A549 (cell line): ENCODE measurements at regions not wholly inside any gene's neighbourhood (a gene's known extent, or its start where the extent isn't known, plus 50 kb on each side); places are given as distances from the start of the nearest gene placed in this dataset.

Experiments
- CEBPB ChIP-seq, 2 experiments: fragments of >200 bp in 1 of 2; sonication (Bioruptor Twin) in 1 of 2; formaldehyde crosslinking in 1 of 2; IDR thresholded peaks; 2 replicates each; pipeline ENCODE4 v1.6.1; 2012 to 2016
- EP300 ChIP-seq, 2 experiments: fragments of >200 bp; sonication (Bioruptor Twin); formaldehyde crosslinking; IDR thresholded peaks; 2 replicates in 1 of 2; 3 replicates in 1 of 2; pipeline ENCODE4 v1.6.1; 2016 to 2017
- ESRRA ChIP-seq: fragments of 150-350 bp; IDR thresholded peaks from 2 replicates; pipeline ENCODE4 v1.6.1; 2014; ENCODE audit warnings: mild to moderate bottlenecking, low read length, borderline replicate concordance
- FOSB ChIP-seq: fragments of 250-450 bp; sonication (Bioruptor Pico); IDR thresholded peaks from 2 replicates; pipeline ENCODE4 v1.5.0; 2020; ENCODE audit warnings: mild to moderate bottlenecking, moderate library complexity
- MAFK ChIP-seq: fragments of 450-650 bp; IDR thresholded peaks from 2 replicates; pipeline ENCODE4 v1.6.1; 2014; ENCODE audit not compliant: partially characterized antibody
- MAX ChIP-seq: IDR thresholded peaks from 2 replicates; pipeline ENCODE4 v1.6.1; 2012
- PBX3 ChIP-seq: IDR thresholded peaks from 2 replicates; pipeline ENCODE4 v1.6.1; 2012
- POLR2A ChIP-seq: IDR thresholded peaks from 2 replicates; pipeline ENCODE4 v1.6.1; 2012; ENCODE audit warnings: mild to moderate bottlenecking, low read length
- RAD21 ChIP-seq, 2 experiments: fragments of >200 bp in 1 of 2; sonication (Bioruptor Twin) in 1 of 2; formaldehyde crosslinking in 1 of 2; IDR thresholded peaks in 1 of 2; conservative IDR thresholded peaks in 1 of 2; 2 replicates in 1 of 2; 3 replicates in 1 of 2; pipeline ENCODE4 v1.6.1; 2012 to 2018; ENCODE audit warnings: inconsistent platforms in 1 of 2
- RCOR1 ChIP-seq: fragments of 150-350 bp; IDR thresholded peaks from 2 replicates; pipeline ENCODE4 v1.6.1; 2014; ENCODE audit warnings: antibody characterized with exemption, low read length, low read depth
- ZSCAN20 ChIP-seq: fragments of 250-450 bp; sonication (Bioruptor Pico); IDR thresholded peaks from 2 replicates; pipeline ENCODE4 v1.8.0; 2022; ENCODE audit warnings: mild to moderate bottlenecking, moderate library complexity
- TF ChIP-seq, protein P1 (sequence below): fragments of >200 bp; sonication (Bioruptor Twin); formaldehyde crosslinking; IDR thresholded peaks from 3 replicates; pipeline ENCODE4 v1.5.1; 2016

GRCh38 chr9:14424983-14425382 is 111.0 kb upstream of the NFIB start:
- TF ChIP-seq CEBPB (IDR thresholded peaks at IDR 0.05) (no peak), POLR2A (no peak), EP300 (IDR thresholded peaks at IDR 0.05) (no peak), RAD21 (conservative IDR thresholded peaks at IDR 0.05 in 1 of 2, IDR thresholded peaks at IDR 0.05 in 1 of 2) (no peak), MAX (no peak), RCOR1 (no peak), FOSB (CRISPR knock-in tag) (no peak), MAFK (no peak), ZSCAN20 (CRISPR knock-in tag) (no peak), ESRRA (no peak), PBX3 (no peak)
- TF ChIP-seq, protein P1, sequence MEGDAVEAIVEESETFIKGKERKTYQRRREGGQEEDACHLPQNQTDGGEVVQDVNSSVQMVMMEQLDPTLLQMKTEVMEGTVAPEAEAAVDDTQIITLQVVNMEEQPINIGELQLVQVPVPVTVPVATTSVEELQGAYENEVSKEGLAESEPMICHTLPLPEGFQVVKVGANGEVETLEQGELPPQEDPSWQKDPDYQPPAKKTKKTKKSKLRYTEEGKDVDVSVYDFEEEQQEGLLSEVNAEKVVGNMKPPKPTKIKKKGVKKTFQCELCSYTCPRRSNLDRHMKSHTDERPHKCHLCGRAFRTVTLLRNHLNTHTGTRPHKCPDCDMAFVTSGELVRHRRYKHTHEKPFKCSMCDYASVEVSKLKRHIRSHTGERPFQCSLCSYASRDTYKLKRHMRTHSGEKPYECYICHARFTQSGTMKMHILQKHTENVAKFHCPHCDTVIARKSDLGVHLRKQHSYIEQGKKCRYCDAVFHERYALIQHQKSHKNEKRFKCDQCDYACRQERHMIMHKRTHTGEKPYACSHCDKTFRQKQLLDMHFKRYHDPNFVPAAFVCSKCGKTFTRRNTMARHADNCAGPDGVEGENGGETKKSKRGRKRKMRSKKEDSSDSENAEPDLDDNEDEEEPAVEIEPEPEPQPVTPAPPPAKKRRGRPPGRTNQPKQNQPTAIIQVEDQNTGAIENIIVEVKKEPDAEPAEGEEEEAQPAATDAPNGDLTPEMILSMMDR = no peak
